HL-60 (cell line): ENCODE measurements at regions not wholly inside any gene's neighbourhood (a gene's known extent, or its start where the extent isn't known, plus 50 kb on each side); places are given as distances from the start of the nearest gene placed in this dataset.

Source experiments
- DNase-seq, 2 experiments: peaks; one replicate each; pipeline ENCODE4 v3.0.0-alpha.2; 2010 to 2020; ENCODE audit warnings: low read depth in 1 of 2, low spot score in 1 of 2
- H3K27ac ChIP-seq: fragments of 250-450 bp; sonication (Bioruptor Pico); replicated peaks from 2 replicates; pipeline ENCODE4 v1.5.1; 2020; ENCODE audit warnings: mild to moderate bottlenecking, moderate library complexity
- H3K27me3 ChIP-seq: fragments of 250-450 bp; sonication (Bioruptor Pico); 2 replicates; pipeline ENCODE4 v1.5.1; 2021; ENCODE audit warnings: mild to moderate bottlenecking, moderate library complexity; ENCODE audit not compliant: insufficient read depth, poor library complexity, severe bottlenecking
- H3K4me3 ChIP-seq: replicated peaks from 2 replicates; pipeline ENCODE4 v1.5.1; 2011; ENCODE audit warnings: mild to moderate bottlenecking, control low read depth, low read length; ENCODE audit not compliant: insufficient read depth
- CTCF ChIP-seq: IDR thresholded peaks from one replicate; pipeline ENCODE4 v1.5.1; 2011; ENCODE audit warnings: low read length, control low read depth, inconsistent platforms; ENCODE audit not compliant: insufficient read depth
- GABPA ChIP-seq: IDR thresholded peaks from 2 replicates; pipeline ENCODE4 v1.6.1; 2012; ENCODE audit warnings: low read depth
- POLR2AphosphoS5 ChIP-seq: IDR thresholded peaks from 2 replicates; pipeline ENCODE4 v1.6.1; 2012; ENCODE audit warnings: low read depth
- REST ChIP-seq: IDR thresholded peaks from 2 replicates; pipeline ENCODE4 v1.6.1; 2012; ENCODE audit warnings: low read depth; ENCODE audit not compliant: insufficient replicate concordance
- SPI1 ChIP-seq: IDR thresholded peaks from 2 replicates; pipeline ENCODE4 v1.6.1; 2012; ENCODE audit warnings: low read depth, mild to moderate bottlenecking, borderline replicate concordance

- Histone ChIP-seq H3K27ac (no peak overlapping the region), H3K4me3 (no peak overlapping the region), H3K27me3 (no peaks in the 10 kb centered on the region)
- DNase-seq, result no peak
- no peak for TF ChIP-seq SPI1
- no peak for TF ChIP-seq REST
- no peak for TF ChIP-seq GABPA
- TF ChIP-seq POLR2AphosphoS5, result no peak
- no peak for TF ChIP-seq CTCF
These were observed 191.6 kb upstream of the PRDM1 start for GRCh38 chr6:105894556-105894955.

GRCh38 chr6:105893741-105894140 is 192.4 kb upstream of the PRDM1 start:
- Histone ChIP-seq H3K27ac (peak overlapping the region; percentile 54), H3K4me3 (no peak overlapping the region), H3K27me3 (no peaks in the 10 kb centered on the region)
- no peak for TF ChIP-seq SPI1
- no peak for TF ChIP-seq CTCF
- TF ChIP-seq REST, result no peak
- TF ChIP-seq GABPA, result no peak
- TF ChIP-seq POLR2AphosphoS5, result no peak
- DNase-seq, result no peak

- Histone ChIP-seq H3K4me3 (no peak overlapping the region), H3K27ac (peak overlapping the region; percentile 54)
- DNase-seq, result peak in 1 of 2 experiments; percentile 95
These were observed 193.4 kb upstream of the PRDM1 start for GRCh38 chr6:105892577-105893262.

More at GRCh38 chr6:105892577-105893262, 193.4 kb upstream of the PRDM1 start:
- no peaks in the 10 kb centered on the region for H3K27me3 ChIP-seq
- TF ChIP-seq CTCF (no peak), GABPA (no peak; the same call in 1 of the 2 replicates), POLR2AphosphoS5 (peak; percentile 98), SPI1 (peak; percentile 100), REST (no peak)
